ENCODE measurements at regions not wholly inside any gene's neighbourhood (a gene's known extent, or its start where the extent isn't known, plus 50 kb on each side); places are given as distances from the start of the nearest gene placed in this dataset.

GRCh38 chr3:20250314-20250713, 64.3 kb upstream of the SGO1 start:
- H2BK20ac ChIP-seq (ENCODE audit: low read length), result peak overlapping the region; percentile 87
- H3K4ac ChIP-seq (replicated peaks; ENCODE audit: insufficient read length, low read depth, low read length), result peak overlapping the region; percentile 51
- no peak overlapping the region for H3K56ac ChIP-seq (replicated peaks; ENCODE audit: insufficient read length, low read depth, low read length)
- POLR2A ChIA-PET (ENCODE audit: partially characterized antibody), result no interaction called here
- no peaks in the 10 kb centered on the region for H3K23me2 ChIP-seq (ENCODE audit: low read depth, low read length)
- H3K18ac ChIP-seq (ENCODE audit: extremely low read depth, low read length), result peak overlapping the region; percentile 38
- CTCF ChIA-PET (ENCODE audit: partially characterized antibody), result no interaction called here
- H3K36me3 ChIP-seq (ENCODE audit: control insufficient read depth in 2 of 4, insufficient read depth in 4 of 4, low read length in 3 of 4), result no peaks in the 10 kb centered on the region
- H3K9me3 ChIP-seq (ENCODE audit: insufficient read depth in 2 of 2, low read depth in 1 of 2, low read length in 1 of 2), result no peaks in the 10 kb centered on the region; a peak in 1 of 4 replicates
- no peak overlapping the region for H3K27ac ChIP-seq (ENCODE audit: low read depth, low read length)
- no peak overlapping the region for H2BK15ac ChIP-seq (ENCODE audit: low read length)
- no peak overlapping the region for H3K4me3 ChIP-seq (ENCODE audit: extremely low read depth in 1 of 4, insufficient read depth in 2 of 4, low read depth in 3 of 4, low read length in 4 of 4)
- no peak overlapping the region for H3K23ac ChIP-seq (ENCODE audit: insufficient read length)
- H3K14ac ChIP-seq (ENCODE audit: insufficient read length), result no peak overlapping the region
- no peak overlapping the region for H3K9ac ChIP-seq (replicated peaks in 1 of 4; ENCODE audit: extremely low read depth in 1 of 4, low read depth in 3 of 4, low read length in 3 of 4)
- peak overlapping the region; percentile 34 to 46; a peak in 2 of 4 replicates for H3K4me2 ChIP-seq (ENCODE audit: insufficient read depth in 1 of 2, low read depth in 2 of 2, low read length in 2 of 2)
- H2BK5ac ChIP-seq (ENCODE audit: low read depth, low read length), result peak overlapping the region; percentile 63; the same call in 1 of the 2 replicates
- peak overlapping the region; percentile 75; the same call in 1 of the 2 replicates for H2BK12ac ChIP-seq (ENCODE audit: low read depth, low read length)
- DNase-seq (ENCODE audit: low read depth in 1 of 2, low spot score in 2 of 2) (no peak), FAIRE-seq (no peak)
- H4K20me1 ChIP-seq (replicated peaks in 1 of 2; ENCODE audit: control insufficient read depth in 1 of 2, insufficient read depth in 2 of 2, low read length in 2 of 2), result no peaks in the 10 kb centered on the region
- H2BK120ac ChIP-seq (replicated peaks; ENCODE audit: low read depth, low read length), result peak overlapping the region; percentile 67
- H3K79me2 ChIP-seq (ENCODE audit: control insufficient read depth in 1 of 2, insufficient read depth in 2 of 2, low read length in 2 of 2), result no peaks in the 10 kb centered on the region
- peak overlapping the region; percentile 65 for H4K91ac ChIP-seq (replicated peaks; ENCODE audit: insufficient read length, low read length)
- no peak overlapping the region for H2AFZ ChIP-seq (ENCODE audit: low read length)
- H3K79me1 ChIP-seq (ENCODE audit: low read depth, low read length), result no peaks in the 10 kb centered on the region
- H3K27me3 ChIP-seq (replicated peaks in 1 of 4; ENCODE audit: control insufficient read depth in 3 of 4, extremely low read depth in 1 of 4, insufficient read depth in 3 of 4, low read length in 3 of 4), result no peaks in the 10 kb centered on the region
- no peak overlapping the region; the same call in 1 of the 2 replicates for H2AK5ac ChIP-seq (ENCODE audit: low read depth, low read length)
- H4K5ac ChIP-seq (ENCODE audit: insufficient read length, low read depth, low read length), result peak overlapping the region; percentile 52
- WGBS, 2 experiments (ENCODE audit: extremely low coverage in 1 of 2, insufficient coverage in 1 of 2, insufficient read length in 1 of 2, insufficient replicate concordance in 2 of 2, low coverage in 1 of 2, low lambda C conversion rate in 2 of 2, missing lambda C conversion rate in 1 of 2), result 100% methylated on average over 3 of the region's 3 CpGs; no CpG with 5 or more reads in 1 of the 2 experiments
- H4K8ac ChIP-seq (ENCODE audit: extremely low read depth, insufficient read depth, low read length), result no peak overlapping the region
- H3K4me1 ChIP-seq (replicated peaks in 1 of 4; ENCODE audit: control insufficient read depth in 3 of 4, insufficient read depth in 4 of 4, low read length in 3 of 4), result peaks cover 5 to 13% (median 9%) of the 10 kb centered on the region in 4 experiments
- no peak for TF ChIP-seq TAF1 (IDR thresholded peaks at IDR 0.05; ENCODE audit: low read depth, low read length)
- no peak for TF ChIP-seq SUZ12 (IDR thresholded peaks at IDR 0.05; ENCODE audit: low read length)
- no peak for TF ChIP-seq CREB1 (IDR thresholded peaks at IDR 0.05)
- TF ChIP-seq RXRA (IDR thresholded peaks at IDR 0.05; ENCODE audit: insufficient read depth, low read depth, low read length), result no peak
- TF ChIP-seq TEAD4 (IDR thresholded peaks at IDR 0.05; ENCODE audit: low read depth, low read length), result no peak
- no peak for TF ChIP-seq FOSL1 (IDR thresholded peaks at IDR 0.05; ENCODE audit: insufficient read depth, low read depth, low read length)
- TF ChIP-seq TBP (IDR thresholded peaks at IDR 0.05; ENCODE audit: low read depth, low read length), result no peak
- TF ChIP-seq NRF1 (IDR thresholded peaks at IDR 0.05; ENCODE audit: low read depth, low read length), result no peak
- no peak for TF ChIP-seq POU5F1 (IDR thresholded peaks at IDR 0.05; ENCODE audit: low read depth, low read length)
- no peak for TF ChIP-seq MAX (IDR thresholded peaks at IDR 0.05)
